A549 (cell line): ENCODE measurements at regions not wholly inside any gene's neighbourhood (a gene's known extent, or its start where the extent isn't known, plus 50 kb on each side); places are given as distances from the start of the nearest gene placed in this dataset.

Source experiments
- CEBPB ChIP-seq, 2 experiments: fragments of >200 bp in 1 of 2; sonication (Bioruptor Twin) in 1 of 2; formaldehyde crosslinking in 1 of 2; IDR thresholded peaks; 2 replicates each; pipeline ENCODE4 v1.6.1; 2012 to 2016
- EP300 ChIP-seq, 2 experiments: fragments of >200 bp; sonication (Bioruptor Twin); formaldehyde crosslinking; IDR thresholded peaks; 2 replicates in 1 of 2; 3 replicates in 1 of 2; pipeline ENCODE4 v1.6.1; 2016 to 2017
- JUN ChIP-seq, 2 experiments: fragments of >200 bp; sonication (Bioruptor Twin); formaldehyde crosslinking; IDR thresholded peaks; 2 replicates in 1 of 2; 3 replicates in 1 of 2; pipeline ENCODE4 v1.6.1; 2016 to 2017
- JUNB ChIP-seq: fragments of >200 bp; sonication (Bioruptor Twin); formaldehyde crosslinking; IDR thresholded peaks from 2 replicates; pipeline ENCODE4 v1.6.1; 2016
- NR3C1 ChIP-seq: fragments of >200 bp; sonication (Bioruptor Twin); formaldehyde crosslinking; IDR thresholded peaks from 3 replicates; pipeline ENCODE4 v1.6.1; 2017
- RAD21 ChIP-seq, 2 experiments: fragments of >200 bp in 1 of 2; sonication (Bioruptor Twin) in 1 of 2; formaldehyde crosslinking in 1 of 2; IDR thresholded peaks in 1 of 2; conservative IDR thresholded peaks in 1 of 2; 2 replicates in 1 of 2; 3 replicates in 1 of 2; pipeline ENCODE4 v1.6.1; 2012 to 2018; ENCODE audit warnings: inconsistent platforms in 1 of 2
- RCOR1 ChIP-seq: fragments of 150-350 bp; IDR thresholded peaks from 2 replicates; pipeline ENCODE4 v1.6.1; 2014; ENCODE audit warnings: antibody characterized with exemption, low read length, low read depth
- SMC3 ChIP-seq: fragments of >200 bp; sonication (Bioruptor Twin); formaldehyde crosslinking; IDR thresholded peaks from 3 replicates; pipeline ENCODE4 v1.6.1; 2018; ENCODE audit warnings: inconsistent platforms
- TP53 ChIP-seq: fragments of 250-450 bp; sonication (Bioruptor Pico); IDR thresholded peaks from 2 replicates; pipeline ENCODE4 v1.5.0; 2021; ENCODE audit warnings: mild to moderate bottlenecking, moderate library complexity
- ZSCAN20 ChIP-seq: fragments of 250-450 bp; sonication (Bioruptor Pico); IDR thresholded peaks from 2 replicates; pipeline ENCODE4 v1.8.0; 2022; ENCODE audit warnings: mild to moderate bottlenecking, moderate library complexity
- TF ChIP-seq, protein P1 (sequence below): fragments of >200 bp; sonication (Bioruptor Twin); formaldehyde crosslinking; IDR thresholded peaks from 3 replicates; pipeline ENCODE4 v1.5.1; 2016

DNA sequence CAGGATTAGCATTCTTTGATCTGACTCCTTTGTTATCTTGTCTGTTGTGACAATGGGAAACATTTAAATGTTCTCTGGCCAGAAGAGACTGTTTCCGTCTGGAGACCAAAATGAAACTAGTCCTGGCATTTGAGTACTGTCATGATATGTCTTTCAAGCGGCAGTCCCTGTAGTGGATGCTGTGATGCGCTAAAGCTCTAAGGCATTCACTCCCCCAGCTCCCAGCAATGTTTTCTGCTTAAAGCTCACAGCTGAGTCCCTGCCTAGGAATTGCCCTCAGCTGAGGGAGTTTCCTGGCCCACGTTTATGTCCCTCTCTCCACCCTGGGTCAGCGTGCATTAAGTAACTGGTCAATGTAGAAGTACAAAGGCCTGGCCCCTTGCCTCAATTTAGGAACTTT is 109.4 kb downstream of the UCHL5 start:
- TF ChIP-seq ZSCAN20 (CRISPR knock-in tag) (no peak), EP300 (IDR thresholded peaks at IDR 0.05) (no peak), RAD21 (conservative IDR thresholded peaks at IDR 0.05 in 1 of 2, IDR thresholded peaks at IDR 0.05 in 1 of 2) (no peak), NR3C1 (no peak), JUN (IDR thresholded peaks at IDR 0.05) (no peak), JUNB (no peak), SMC3 (no peak), RCOR1 (no peak), TP53 (CRISPR knock-in tag) (no peak), CEBPB (IDR thresholded peaks at IDR 0.05) (no peak)
- TF ChIP-seq, protein P1, sequence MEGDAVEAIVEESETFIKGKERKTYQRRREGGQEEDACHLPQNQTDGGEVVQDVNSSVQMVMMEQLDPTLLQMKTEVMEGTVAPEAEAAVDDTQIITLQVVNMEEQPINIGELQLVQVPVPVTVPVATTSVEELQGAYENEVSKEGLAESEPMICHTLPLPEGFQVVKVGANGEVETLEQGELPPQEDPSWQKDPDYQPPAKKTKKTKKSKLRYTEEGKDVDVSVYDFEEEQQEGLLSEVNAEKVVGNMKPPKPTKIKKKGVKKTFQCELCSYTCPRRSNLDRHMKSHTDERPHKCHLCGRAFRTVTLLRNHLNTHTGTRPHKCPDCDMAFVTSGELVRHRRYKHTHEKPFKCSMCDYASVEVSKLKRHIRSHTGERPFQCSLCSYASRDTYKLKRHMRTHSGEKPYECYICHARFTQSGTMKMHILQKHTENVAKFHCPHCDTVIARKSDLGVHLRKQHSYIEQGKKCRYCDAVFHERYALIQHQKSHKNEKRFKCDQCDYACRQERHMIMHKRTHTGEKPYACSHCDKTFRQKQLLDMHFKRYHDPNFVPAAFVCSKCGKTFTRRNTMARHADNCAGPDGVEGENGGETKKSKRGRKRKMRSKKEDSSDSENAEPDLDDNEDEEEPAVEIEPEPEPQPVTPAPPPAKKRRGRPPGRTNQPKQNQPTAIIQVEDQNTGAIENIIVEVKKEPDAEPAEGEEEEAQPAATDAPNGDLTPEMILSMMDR, result no peak
